ENCODE measurements at regions not wholly inside any gene's neighbourhood (a gene's known extent, or its start where the extent isn't known, plus 50 kb on each side); places are given as distances from the start of the nearest gene placed in this dataset.

- TF ChIP-seq RAD21 (conservative IDR thresholded peaks at IDR 0.05 in 1 of 2, IDR thresholded peaks at IDR 0.05 in 1 of 2) (peak; percentile 28 to 48; a peak in 4 of 5 replicates), NPAS2 (CRISPR knock-in tag; IDR thresholded peaks at IDR 0.05; ENCODE audit: borderline replicate concordance) (no peak), CTCF (IDR thresholded peaks at IDR 0.05) (peak; percentile 17; the same call in 1 of the 3 replicates)
- no peak overlapping the region for H3K4me3 ChIP-seq
- no peaks in the 10 kb centered on the region for H3K4me1 ChIP-seq
- WGBS (ENCODE audit: missing lambda C conversion rate): 20% methylated on average over 3 of the region's 3 CpGs
- H3K4me2 ChIP-seq: no peak overlapping the region
- ChIA-PET POLR2A (no interaction called here), CTCF (interaction anchor here (1.3 to 1.5 kb wide), 2 partner anchors 9 to 1155 kb away, joined by 3 to 4 read pairs; no protein-coding TSS in a partner anchor)
- no peak for FAIRE-seq
- H3K9me3 ChIP-seq: no peaks in the 10 kb centered on the region
- ATAC-seq: no peak
- no peak overlapping the region for H3K27ac ChIP-seq
- peak in 1 of 2 experiments; percentile 10 for DNase-seq (ENCODE audit: low read depth in 1 of 2, low spot score in 1 of 2)
These were observed 150.8 kb upstream of the FSCB start for GRCh38 chr14:44657696-44658388.

GRCh38 chr14:44657203-44657602, 150.1 kb upstream of the FSCB start:
- CTCF ChIA-PET: interaction anchor here (1.3 kb wide), 1 partner anchor 1154 kb away, joined by 4 read pairs; no protein-coding TSS in a partner anchor
- POLR2A ChIA-PET: no interaction called here
- no peak for TF ChIP-seq BCL3 (IDR thresholded peaks at IDR 0.05)
- TF ChIP-seq MYC (IDR thresholded peaks at IDR 0.05; ENCODE audit: borderline replicate concordance, low read length): no peak
- TF ChIP-seq NR3C1 (IDR thresholded peaks at IDR 0.05): no peak
- no peak for TF ChIP-seq HDAC2 (IDR thresholded peaks at IDR 0.05)
- no peak for TF ChIP-seq CTCF (IDR thresholded peaks at IDR 0.05)
- TF ChIP-seq RFX5 (IDR thresholded peaks at IDR 0.05): no peak
- TF ChIP-seq ESRRA (IDR thresholded peaks at IDR 0.05; ENCODE audit: borderline replicate concordance, low read length): no peak
- TF ChIP-seq NFE2L2 (conservative IDR thresholded peaks at IDR 0.05; ENCODE audit: low read length): no peak
- TF ChIP-seq HES2 (IDR thresholded peaks at IDR 0.05): no peak
- TF ChIP-seq ZFP36 (IDR thresholded peaks at IDR 0.05; ENCODE audit: borderline replicate concordance, partially characterized antibody): no peak
- no peak for TF ChIP-seq RARB (CRISPR knock-in tag; IDR thresholded peaks at IDR 0.05)
- no peak for TF ChIP-seq EHF (CRISPR knock-in tag; IDR thresholded peaks at IDR 0.05)
- no peak for TF ChIP-seq E2F6 (IDR thresholded peaks at IDR 0.05; ENCODE audit: borderline replicate concordance, low read depth)
- TF ChIP-seq PHF8 (IDR thresholded peaks at IDR 0.05; ENCODE audit: borderline replicate concordance, low read depth): no peak
- TF ChIP-seq POLR2AphosphoS2 (conservative IDR thresholded peaks at IDR 0.05; ENCODE audit: low read length): no peak
- no peak for TF ChIP-seq HOXA7 (CRISPR knock-in tag; IDR thresholded peaks at IDR 0.05)
- TF ChIP-seq EHMT2 (IDR thresholded peaks at IDR 0.05; ENCODE audit: low read depth): no peak
- no peak for TF ChIP-seq SMC3 (IDR thresholded peaks at IDR 0.05)
- no peak for TF ChIP-seq MAX (IDR thresholded peaks at IDR 0.05)
- Histone ChIP-seq H3K4me1 (no peaks in the 10 kb centered on the region), H3K27ac (no peak overlapping the region), H3K9me3 (no peaks in the 10 kb centered on the region), H3K4me3 (no peak overlapping the region), H3K4me2 (no peak overlapping the region)
- ATAC-seq (no peak), DNase-seq (ENCODE audit: low read depth in 1 of 2, low spot score in 1 of 2) (no peak), FAIRE-seq (no peak)
